RWPE2 (cell line): ENCODE measurements at regions not wholly inside any gene's neighbourhood (a gene's known extent, or its start where the extent isn't known, plus 50 kb on each side); places are given as distances from the start of the nearest gene placed in this dataset.

Source experiments
- ATAC-seq: fragments of 200-7000 bp; cut with Tn5 transposase; 3 replicates; pipeline ENCODE4 v1.9.1; 2021; ENCODE audit warnings: low read depth
- DNase-seq: peaks from one replicate; pipeline ENCODE4 v3.0.0-alpha.2; 2020; ENCODE audit warnings: low spot score
- H3K27ac ChIP-seq: fragments of 450-650 bp; 2 replicates; pipeline ENCODE4 v1.5.1; 2017; ENCODE audit warnings: mild to moderate bottlenecking; ENCODE audit not compliant: poor library complexity, severe bottlenecking
- H3K27me3 ChIP-seq: fragments of 250-450 bp; sonication (Bioruptor Pico); 2 replicates; pipeline ENCODE4 v1.5.1; 2021; ENCODE audit warnings: mild to moderate bottlenecking, moderate library complexity; ENCODE audit not compliant: insufficient read depth, poor library complexity, severe bottlenecking
- H3K36me3 ChIP-seq: fragments of 250-450 bp; sonication (Bioruptor Pico); 2 replicates; pipeline ENCODE4 v1.5.1; 2020; ENCODE audit warnings: low read depth, mild to moderate bottlenecking, moderate library complexity
- H3K4me1 ChIP-seq: fragments of 250-450 bp; sonication (Bioruptor Pico); 2 replicates; pipeline ENCODE4 v1.5.1; 2021; ENCODE audit warnings: mild to moderate bottlenecking, moderate library complexity; ENCODE audit not compliant: insufficient read depth, poor library complexity, severe bottlenecking
- H3K4me3 ChIP-seq: fragments of 250-450 bp; sonication (Bioruptor Pico); 2 replicates; pipeline ENCODE4 v1.5.1; 2021; ENCODE audit warnings: mild to moderate bottlenecking, moderate library complexity; ENCODE audit not compliant: severe bottlenecking
- H3K9me3 ChIP-seq: fragments of 250-450 bp; sonication (Bioruptor Pico); 2 replicates; pipeline ENCODE4 v1.5.1; 2021; ENCODE audit warnings: mild to moderate bottlenecking, moderate library complexity; ENCODE audit not compliant: severe bottlenecking
- CTCF ChIP-seq: fragments of 450-650 bp; IDR thresholded peaks from one replicate; pipeline ENCODE4 v1.5.1; 2017; ENCODE audit warnings: mild to moderate bottlenecking, moderate library complexity; ENCODE audit not compliant: poor library complexity, severe bottlenecking

GRCh38 chr11:81942646-81943045, 791.0 kb downstream of the FAM181B start:
- no peak for DNase-seq
- Histone ChIP-seq H3K4me3 (no peak overlapping the region), H3K27ac (no peak overlapping the region), H3K27me3 (no peaks in the 10 kb centered on the region), H3K36me3 (no peaks in the 10 kb centered on the region), H3K4me1 (no peaks in the 10 kb centered on the region), H3K9me3 (no peaks in the 10 kb centered on the region)
- no peak for ATAC-seq
- TF ChIP-seq CTCF: no peak

- Histone ChIP-seq H3K36me3 (no peaks in the 10 kb centered on the region), H3K9me3 (no peaks in the 10 kb centered on the region), H3K4me3 (no peak overlapping the region), H3K4me1 (no peaks in the 10 kb centered on the region), H3K27ac (no peak overlapping the region), H3K27me3 (peaks cover 2% of the 10 kb centered on the region)
- ATAC-seq: no peak
- no peak for DNase-seq
- no peak for TF ChIP-seq CTCF
Observed at GRCh38 chr11:81941998-81942397, 791.7 kb downstream of the FAM181B start.

- no peak for ATAC-seq
- peaks cover under 1% of the 10 kb centered on the region for H3K27me3 ChIP-seq
- DNase-seq: no peak
- no peak overlapping the region for H3K4me3 ChIP-seq
- H3K4me1 ChIP-seq: no peaks in the 10 kb centered on the region
- H3K36me3 ChIP-seq: no peaks in the 10 kb centered on the region
- no peak overlapping the region for H3K27ac ChIP-seq
- H3K9me3 ChIP-seq: no peaks in the 10 kb centered on the region
- no peak for TF ChIP-seq CTCF
Observed at GRCh38 chr11:81932303-81932702, 801.4 kb downstream of the FAM181B start.

GRCh38 chr11:81920205-81920604, 813.5 kb downstream of the FAM181B start:
- ATAC-seq: no peak
- no peaks in the 10 kb centered on the region for H3K36me3 ChIP-seq
- TF ChIP-seq CTCF: no peak

GRCh38 chr11:81916451-81916850, 817.2 kb downstream of the FAM181B start:
- Histone ChIP-seq H3K36me3 (no peaks in the 10 kb centered on the region), H3K9me3 (no peaks in the 10 kb centered on the region), H3K4me1 (no peaks in the 10 kb centered on the region), H3K4me3 (no peak overlapping the region), H3K27ac (no peak overlapping the region), H3K27me3 (no peaks in the 10 kb centered on the region)
- DNase-seq: no peak
- TF ChIP-seq CTCF: no peak
- ATAC-seq: no peak

More at GRCh38 chr11:81920205-81920604, 813.5 kb downstream of the FAM181B start:
- H3K9me3 ChIP-seq: no peaks in the 10 kb centered on the region
- H3K27me3 ChIP-seq: peaks cover 3% of the 10 kb centered on the region
- H3K27ac ChIP-seq: no peak overlapping the region
- H3K4me1 ChIP-seq: no peaks in the 10 kb centered on the region
- DNase-seq: no peak
- H3K4me3 ChIP-seq: no peak overlapping the region
